Left ventricle myocardium superior (tissue), 1 donor: ENCODE measurements at regions not wholly inside any gene's neighbourhood (a gene's known extent, or its start where the extent isn't known, plus 50 kb on each side); places are given as distances from the start of the nearest gene placed in this dataset.
"Not testable (repeated sequence)": the region's sequence is repeated elsewhere in the genome, so short reads cannot be mapped to it uniquely, and the experiment has no call there.

ENCODE experiments used
- ATAC-seq: fragments of 200-7000 bp; cut with Tn5 transposase; one replicate; pipeline ENCODE4 v1.9.1; 2020; ENCODE audit warnings: mild to moderate bottlenecking, moderate library complexity
- DNase-seq: peaks from one replicate; pipeline ENCODE4 v3.0.0-alpha.2; 2020
- intact Hi-C: fragments of 100-400 bp; cut with micrococcal nuclease; formaldehyde crosslinking; loops from one replicate; pipeline ENCODE4 v1.11.0; 2022
- donor health status: DM: no; HTN: yes; CAD: no; lungs with severe emphysema.

DNA sequence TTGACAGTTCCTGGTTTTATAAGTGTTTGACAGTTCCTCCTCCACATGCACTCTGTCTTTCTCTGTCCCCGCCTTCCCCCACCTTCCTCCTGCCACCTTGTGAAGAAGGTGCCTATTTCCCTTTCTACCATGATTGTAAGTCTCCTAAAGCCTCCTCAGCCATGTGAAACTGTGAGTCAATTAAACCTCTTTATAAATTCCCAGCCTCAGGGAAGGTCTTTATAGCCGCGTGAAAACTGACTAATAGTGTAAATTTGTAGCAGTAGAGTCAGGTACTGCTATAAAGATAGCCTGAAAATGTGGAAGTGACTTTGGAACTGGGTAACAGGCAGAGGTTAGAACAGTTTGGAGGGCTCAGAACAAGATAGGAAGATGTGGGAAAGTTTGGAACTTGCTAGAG is 88.7 kb upstream of the ADORA2B start:
- DNase-seq, intact Hi-C loops, ATAC-seq: not testable (repeated sequence)

DNA sequence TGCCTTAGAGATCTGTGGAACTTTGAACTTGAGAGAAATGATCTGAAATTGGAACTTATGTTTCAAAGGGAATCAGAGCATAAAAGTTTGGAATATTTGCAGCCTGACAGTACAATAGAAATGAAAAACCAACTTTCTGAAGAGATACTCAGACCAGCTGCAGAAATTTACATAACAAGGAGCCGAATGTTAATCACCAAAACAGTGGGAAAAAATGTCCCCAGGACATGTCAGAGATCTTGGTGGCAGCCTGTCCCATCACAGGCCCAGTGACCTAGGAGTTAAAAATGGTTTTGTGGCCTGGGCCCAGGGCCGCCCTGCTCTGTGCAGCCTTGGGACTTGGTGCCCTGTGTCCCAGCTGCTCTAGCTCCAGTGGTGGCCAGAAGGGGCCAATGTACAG is 88.2 kb upstream of the ADORA2B start:
- ATAC-seq, intact Hi-C loops, DNase-seq: not testable (repeated sequence)

DNA sequence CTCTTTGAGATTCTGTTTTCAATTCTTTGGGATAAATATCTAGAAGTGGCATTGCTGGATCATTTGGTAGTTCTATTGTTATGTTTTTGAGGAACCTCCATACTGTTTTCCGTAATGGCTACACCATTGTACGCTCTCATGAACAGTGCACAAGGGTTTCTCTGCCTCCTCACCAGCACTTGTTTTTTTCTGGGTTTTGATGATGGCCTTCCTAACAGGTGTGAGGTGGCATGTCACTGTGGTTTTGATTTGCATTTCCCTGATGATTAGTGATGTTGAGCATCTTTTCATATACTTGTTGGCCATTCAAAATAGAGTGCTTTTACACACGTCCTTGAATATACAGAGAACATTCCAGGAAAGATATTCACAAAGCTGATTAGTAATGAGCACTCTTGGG is 86.8 kb upstream of the ADORA2B start:
- intact Hi-C loops, DNase-seq, ATAC-seq: not testable (repeated sequence)

GRCh38 chr17:15860774-15861173 is 84.2 kb upstream of the ADORA2B start:
- intact Hi-C loops, ATAC-seq: not testable (repeated sequence)

GRCh38 chr17:15864061-15864460 is 80.9 kb upstream of the ADORA2B start:
- ATAC-seq, intact Hi-C loops, DNase-seq: not testable (repeated sequence)

More at GRCh38 chr17:15860774-15861173, 84.2 kb upstream of the ADORA2B start:
- DNase-seq: not testable (repeated sequence)

GRCh38 chr17:15864472-15864871 is 80.5 kb upstream of the ADORA2B start:
- ATAC-seq, DNase-seq, intact Hi-C loops: not testable (repeated sequence)

- intact Hi-C loops, DNase-seq, ATAC-seq: not testable (repeated sequence)
Observed at GRCh38 chr17:15866015-15866414, 78.9 kb upstream of the ADORA2B start.

- intact Hi-C loops, DNase-seq, ATAC-seq: not testable (repeated sequence)
Observed at GRCh38 chr17:15867331-15867730, 77.6 kb upstream of the ADORA2B start.

- intact Hi-C loops, ATAC-seq, DNase-seq: not testable (repeated sequence)
Observed at GRCh38 chr17:15869868-15870267, 75.1 kb upstream of the ADORA2B start.

- intact Hi-C loops, ATAC-seq, DNase-seq: not testable (repeated sequence)
Observed at GRCh38 chr17:15872677-15873076, 72.3 kb upstream of the ADORA2B start.

DNA sequence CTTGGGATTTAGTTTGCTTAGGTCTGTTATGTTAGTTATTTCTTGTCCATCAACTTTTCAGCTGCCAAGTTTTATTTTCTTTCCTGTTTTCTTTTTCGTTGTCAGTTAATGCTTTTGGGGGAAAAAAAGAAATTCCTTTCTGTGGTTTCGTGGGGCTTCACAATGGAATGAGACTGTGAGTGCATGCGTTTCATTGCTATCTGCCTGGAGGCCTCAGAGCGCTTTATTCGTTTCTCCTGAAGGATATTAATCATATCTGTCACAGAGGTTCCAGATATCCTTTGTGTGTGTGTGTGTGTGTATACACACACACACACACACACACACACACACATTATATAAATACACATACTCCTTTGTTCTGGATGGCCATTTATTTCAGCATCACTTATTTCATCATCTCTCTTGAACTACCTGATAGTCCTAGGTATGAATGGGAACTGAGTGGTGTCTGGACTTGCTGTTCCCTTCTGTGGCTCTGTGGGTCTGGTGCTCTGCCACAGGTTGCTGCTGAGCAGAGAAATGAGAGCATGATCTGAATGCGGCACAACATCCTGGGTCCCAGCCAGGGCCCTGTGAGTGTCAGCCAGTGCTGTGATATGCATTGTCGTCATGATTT is 66.9 kb upstream of the ADORA2B start:
- DNase-seq, ATAC-seq, intact Hi-C loops: not testable (repeated sequence)

GRCh38 chr17:15882058-15882720 is 62.7 kb upstream of the ADORA2B start:
- intact Hi-C loops: no loop called here
- DNase-seq (no peak), ATAC-seq (no peak)

DNA sequence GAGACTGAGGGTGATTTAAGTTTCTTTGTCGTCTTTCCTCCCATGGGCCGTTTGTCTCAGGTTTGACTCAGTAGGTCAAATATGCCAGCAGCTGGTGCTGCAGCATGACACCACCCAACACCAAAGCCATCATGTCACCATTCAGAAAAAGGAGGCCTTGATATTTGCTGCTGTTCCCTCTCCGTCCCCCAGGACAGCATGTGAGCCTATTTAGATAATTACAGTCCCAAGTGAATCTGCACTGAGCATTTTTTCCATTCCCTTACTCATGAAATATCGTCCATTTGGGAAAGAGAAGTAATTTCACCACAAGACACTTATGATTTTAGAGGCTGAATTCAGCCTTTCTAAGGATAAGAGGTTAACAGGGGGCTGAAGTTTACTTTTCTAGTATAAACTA is 62.2 kb upstream of the ADORA2B start:
- DNase-seq (no peak), ATAC-seq (peak; percentile 37)
- intact Hi-C loops: no loop called here

DNA sequence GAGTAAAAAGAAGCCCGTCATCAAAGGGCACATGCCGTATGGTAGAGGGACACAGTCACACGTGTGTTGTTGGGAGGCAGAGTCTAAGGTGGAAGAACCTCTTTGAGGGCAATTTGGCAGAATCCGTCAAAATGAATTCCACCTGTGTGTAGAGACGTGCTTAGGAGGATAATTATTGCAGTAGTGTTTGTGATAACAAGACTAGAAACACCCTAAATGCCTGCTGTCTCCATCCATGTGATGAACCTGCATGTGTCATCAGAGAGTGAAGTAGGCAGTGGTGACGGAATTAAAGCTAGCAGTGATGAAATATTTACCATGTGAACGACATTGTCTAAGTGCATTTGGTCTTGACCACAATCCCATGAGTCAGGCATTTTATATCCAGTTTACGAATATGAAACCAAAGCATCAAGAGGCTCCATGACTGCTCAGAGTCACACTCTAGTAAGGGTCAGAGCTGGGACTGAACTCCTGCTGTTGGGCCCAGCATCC is 61.3 kb upstream of the ADORA2B start:
- intact Hi-C loops: no loop called here
- no peak for ATAC-seq
- DNase-seq: no peak

DNA sequence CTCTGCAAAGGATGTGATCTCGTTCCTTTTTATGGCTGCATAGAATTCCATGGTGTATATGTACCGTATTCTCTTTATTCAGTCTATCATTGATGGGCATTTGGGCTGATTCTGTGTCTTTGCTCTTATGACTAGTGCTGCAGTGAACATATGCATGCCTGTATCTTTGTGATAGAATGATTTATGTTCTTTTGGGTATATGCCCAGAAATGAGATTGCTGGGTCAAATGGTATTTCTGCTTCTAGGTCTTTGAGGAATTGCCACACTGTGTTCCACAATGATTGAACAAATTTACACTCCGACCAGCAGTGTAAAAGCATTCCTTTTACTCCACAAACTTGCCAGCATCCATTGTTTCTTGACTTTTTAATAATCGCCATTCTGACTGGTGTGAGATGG is 60.2 kb upstream of the ADORA2B start:
- ATAC-seq (no peak), DNase-seq (no peak)
- intact Hi-C loops: no loop called here

DNA sequence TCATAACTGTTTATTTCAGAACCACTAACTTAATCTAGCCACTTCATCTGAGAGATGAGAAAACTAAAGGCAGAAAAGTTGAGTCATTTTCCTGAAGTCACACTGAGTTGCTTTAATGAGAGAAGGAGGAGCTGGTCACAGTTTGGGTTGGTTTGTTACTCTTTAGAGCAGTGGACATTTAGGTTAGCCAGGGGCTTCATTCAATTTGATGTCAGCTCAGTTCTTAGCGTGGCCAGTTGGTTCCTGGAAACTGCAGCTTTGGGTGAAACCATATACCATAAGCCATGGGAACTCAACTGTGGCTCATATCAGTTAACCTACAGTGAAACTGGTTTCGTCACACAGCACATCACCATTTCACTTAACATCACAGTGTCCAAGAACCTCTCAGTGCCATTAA is 59.2 kb upstream of the ADORA2B start:
- intact Hi-C loops: no loop called here
- ATAC-seq: no peak
- DNase-seq: no peak

- intact Hi-C loops: no loop called here
- ATAC-seq (no peak), DNase-seq (no peak)
Observed at GRCh38 chr17:15886221-15886620, 58.7 kb upstream of the ADORA2B start.

DNA sequence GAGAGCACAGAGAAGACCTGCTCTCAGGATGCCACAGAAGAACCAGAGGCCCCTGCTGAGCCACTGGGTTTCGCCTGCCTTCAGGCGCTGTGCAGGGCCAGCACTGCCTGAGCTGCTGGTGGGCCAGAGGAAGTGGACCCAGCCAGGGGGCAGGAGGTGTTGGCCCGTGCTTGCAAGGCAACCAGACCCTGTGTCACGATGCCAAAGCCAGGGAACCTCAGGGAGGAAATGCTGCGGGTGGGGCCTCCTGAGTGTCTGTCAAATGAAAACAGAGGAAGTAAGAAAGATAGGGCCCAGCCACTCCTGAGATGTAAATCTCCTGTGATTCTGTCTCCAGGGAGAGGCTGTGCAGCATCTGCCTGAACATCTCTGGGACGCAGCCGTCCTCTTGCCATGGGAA is 58.1 kb upstream of the ADORA2B start:
- ATAC-seq (no peak), DNase-seq (no peak)
- intact Hi-C loops: no loop called here

DNA sequence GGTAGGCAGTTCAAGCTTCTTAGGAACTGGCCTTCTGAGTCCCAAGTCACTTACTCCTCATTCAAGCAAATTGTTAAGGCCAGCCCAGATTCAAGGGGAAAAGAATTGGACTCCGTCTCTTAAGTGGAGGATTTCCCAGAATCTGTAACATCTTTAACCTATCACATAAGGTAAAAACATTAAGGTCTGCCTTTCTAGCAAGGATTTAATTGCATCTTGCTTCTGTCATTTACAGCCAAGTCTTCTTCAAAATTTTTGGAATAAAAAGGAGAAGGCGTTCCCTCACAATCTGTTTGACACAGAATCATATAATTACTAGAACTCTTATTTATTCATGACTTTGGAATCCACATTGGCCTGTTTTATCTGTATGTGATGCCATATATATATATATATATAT is 56.5 kb upstream of the ADORA2B start:
- intact Hi-C loops: no loop called here

DNA sequence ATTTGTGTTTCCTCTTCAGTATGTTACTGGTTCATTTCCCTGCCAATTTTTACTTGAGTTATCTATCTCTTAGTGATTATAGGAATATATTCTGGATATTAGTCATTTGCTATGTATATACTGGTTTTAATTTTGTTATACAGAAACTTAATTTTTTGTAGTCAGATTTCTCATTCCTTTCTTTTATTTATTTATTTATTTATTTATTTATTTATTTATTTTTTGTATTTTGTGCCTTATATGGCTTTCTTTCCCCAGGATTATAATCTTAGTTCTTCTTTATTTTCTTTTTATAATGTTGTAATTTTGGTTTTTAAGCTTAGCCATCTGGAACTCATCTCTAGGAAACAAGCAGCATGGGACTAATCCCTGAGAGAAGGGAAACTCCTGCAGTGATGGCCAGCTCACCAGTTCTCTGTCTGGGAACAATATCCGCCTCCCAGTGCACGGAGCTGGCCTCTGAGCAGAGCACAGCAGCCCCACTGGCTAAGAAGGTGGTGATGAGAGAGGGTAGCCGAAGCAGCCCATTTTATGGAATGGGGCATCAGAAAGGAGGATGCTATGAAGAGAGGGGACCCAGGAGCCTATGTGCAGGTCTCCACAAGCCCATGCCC is 54.5 kb upstream of the ADORA2B start:
- intact Hi-C loops: no loop called here
- no peak for DNase-seq
- peak; percentile 62 for ATAC-seq

More for the DNA sequence above, 56.5 kb upstream of the ADORA2B start:
- DNase-seq (no peak), ATAC-seq (no peak)
